ENCODE measurements at regions not wholly inside any gene's neighbourhood (a gene's known extent, or its start where the extent isn't known, plus 50 kb on each side); places are given as distances from the start of the nearest gene placed in this dataset.

DNA sequence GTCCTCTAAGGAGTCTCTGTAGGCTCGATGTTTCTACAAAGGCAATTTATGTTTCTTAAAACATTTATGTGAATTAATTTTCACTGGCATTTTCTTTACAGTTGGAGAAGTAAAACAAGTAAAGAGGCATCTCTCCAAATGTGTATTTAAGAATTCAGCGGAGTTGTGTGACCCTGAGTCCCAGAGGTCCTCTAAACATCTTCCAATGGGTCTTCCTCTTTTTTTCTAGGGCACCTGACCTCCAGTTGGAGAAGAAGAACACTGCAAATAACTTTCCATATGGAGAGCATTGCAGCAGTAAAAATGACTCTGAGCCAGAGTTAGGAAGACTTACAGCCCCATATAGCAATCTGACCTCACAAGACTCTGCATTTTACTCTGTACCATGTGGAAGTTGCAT, 480.5 kb upstream of the RAG2 start (continued):
- TF ChIP-seq, protein P1, sequence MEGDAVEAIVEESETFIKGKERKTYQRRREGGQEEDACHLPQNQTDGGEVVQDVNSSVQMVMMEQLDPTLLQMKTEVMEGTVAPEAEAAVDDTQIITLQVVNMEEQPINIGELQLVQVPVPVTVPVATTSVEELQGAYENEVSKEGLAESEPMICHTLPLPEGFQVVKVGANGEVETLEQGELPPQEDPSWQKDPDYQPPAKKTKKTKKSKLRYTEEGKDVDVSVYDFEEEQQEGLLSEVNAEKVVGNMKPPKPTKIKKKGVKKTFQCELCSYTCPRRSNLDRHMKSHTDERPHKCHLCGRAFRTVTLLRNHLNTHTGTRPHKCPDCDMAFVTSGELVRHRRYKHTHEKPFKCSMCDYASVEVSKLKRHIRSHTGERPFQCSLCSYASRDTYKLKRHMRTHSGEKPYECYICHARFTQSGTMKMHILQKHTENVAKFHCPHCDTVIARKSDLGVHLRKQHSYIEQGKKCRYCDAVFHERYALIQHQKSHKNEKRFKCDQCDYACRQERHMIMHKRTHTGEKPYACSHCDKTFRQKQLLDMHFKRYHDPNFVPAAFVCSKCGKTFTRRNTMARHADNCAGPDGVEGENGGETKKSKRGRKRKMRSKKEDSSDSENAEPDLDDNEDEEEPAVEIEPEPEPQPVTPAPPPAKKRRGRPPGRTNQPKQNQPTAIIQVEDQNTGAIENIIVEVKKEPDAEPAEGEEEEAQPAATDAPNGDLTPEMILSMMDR (IDR thresholded peaks at IDR 0.05 in 2 of 3, conservative IDR thresholded peaks at IDR 0.05 in 1 of 3; ENCODE audit: borderline replicate concordance in 1 of 3, insufficient read depth in 1 of 3, low read depth in 2 of 3, low read length in 2 of 3): no peak
- TF ChIP-seq EZH2phosphoT487 (IDR thresholded peaks at IDR 0.05; ENCODE audit: borderline replicate concordance) (no peak), SRF (IDR thresholded peaks at IDR 0.05; ENCODE audit: low read depth) (no peak), RAD21 (IDR thresholded peaks at IDR 0.05; ENCODE audit: low read depth) (no peak)

DNA sequence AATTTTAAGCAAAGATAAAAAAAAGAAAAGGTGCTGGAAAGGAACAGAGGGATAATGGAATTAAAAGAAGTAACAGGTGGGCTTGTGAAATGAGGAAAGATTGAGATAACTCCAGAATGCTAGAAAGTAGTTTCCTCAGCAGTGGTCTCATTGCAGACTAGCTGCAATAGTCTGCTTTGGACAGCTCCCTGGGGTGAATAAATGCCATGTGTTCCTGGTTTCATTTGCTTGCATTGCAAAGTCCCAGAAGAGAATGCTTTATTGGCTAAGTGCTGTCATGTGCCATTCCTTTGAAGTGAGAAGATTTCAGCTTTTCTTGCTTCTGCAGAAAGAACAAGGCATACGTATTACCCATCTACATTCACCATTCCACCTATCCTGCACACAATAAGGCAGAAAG, 478.8 kb upstream of the RAG2 start:
- no TSS peak for BruUV-seq (replicated peaks)
- TF ChIP-seq ELF1 (IDR thresholded peaks at IDR 0.05; ENCODE audit: borderline replicate concordance, low read depth) (no peak), POLR2A (IDR thresholded peaks at IDR 0.05; ENCODE audit: borderline replicate concordance, extremely low read depth, insufficient read depth, insufficient read length) (no peak), SRF (IDR thresholded peaks at IDR 0.05; ENCODE audit: low read depth) (no peak), ZNF274 (IDR thresholded peaks at IDR 0.05; ENCODE audit: low read depth, low read length) (no peak), POLR2AphosphoS5 (IDR thresholded peaks at IDR 0.05; ENCODE audit: low read depth, low read length) (no peak), EGR1 (IDR thresholded peaks at IDR 0.05; ENCODE audit: low read depth) (no peak), JUND (IDR thresholded peaks at IDR 0.05) (no peak), ZFX (IDR thresholded peaks at IDR 0.05) (no peak), SIN3A (IDR thresholded peaks at IDR 0.05; ENCODE audit: low read depth) (no peak), FOSL1 (IDR thresholded peaks at IDR 0.05; ENCODE audit: low read depth) (no peak), CEBPB (IDR thresholded peaks at IDR 0.05; ENCODE audit: low read depth) (no peak), CBX3 (IDR thresholded peaks at IDR 0.05; ENCODE audit: low read depth) (no peak)
- TF ChIP-seq, protein P2, sequence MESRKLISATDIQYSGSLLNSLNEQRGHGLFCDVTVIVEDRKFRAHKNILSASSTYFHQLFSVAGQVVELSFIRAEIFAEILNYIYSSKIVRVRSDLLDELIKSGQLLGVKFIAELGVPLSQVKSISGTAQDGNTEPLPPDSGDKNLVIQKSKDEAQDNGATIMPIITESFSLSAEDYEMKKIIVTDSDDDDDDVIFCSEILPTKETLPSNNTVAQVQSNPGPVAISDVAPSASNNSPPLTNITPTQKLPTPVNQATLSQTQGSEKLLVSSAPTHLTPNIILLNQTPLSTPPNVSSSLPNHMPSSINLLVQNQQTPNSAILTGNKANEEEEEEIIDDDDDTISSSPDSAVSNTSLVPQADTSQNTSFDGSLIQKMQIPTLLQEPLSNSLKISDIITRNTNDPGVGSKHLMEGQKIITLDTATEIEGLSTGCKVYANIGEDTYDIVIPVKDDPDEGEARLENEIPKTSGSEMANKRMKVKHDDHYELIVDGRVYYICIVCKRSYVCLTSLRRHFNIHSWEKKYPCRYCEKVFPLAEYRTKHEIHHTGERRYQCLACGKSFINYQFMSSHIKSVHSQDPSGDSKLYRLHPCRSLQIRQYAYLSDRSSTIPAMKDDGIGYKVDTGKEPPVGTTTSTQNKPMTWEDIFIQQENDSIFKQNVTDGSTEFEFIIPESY (IDR thresholded peaks at IDR 0.05; ENCODE audit: extremely low read depth, insufficient replicate concordance, low read length): no peak
- TF ChIP-seq, protein P1 (IDR thresholded peaks at IDR 0.05 in 2 of 3, conservative IDR thresholded peaks at IDR 0.05 in 1 of 3; ENCODE audit: borderline replicate concordance in 1 of 3, insufficient read depth in 1 of 3, low read depth in 2 of 3, low read length in 2 of 3): no peak
- TF ChIP-seq, protein P3, sequence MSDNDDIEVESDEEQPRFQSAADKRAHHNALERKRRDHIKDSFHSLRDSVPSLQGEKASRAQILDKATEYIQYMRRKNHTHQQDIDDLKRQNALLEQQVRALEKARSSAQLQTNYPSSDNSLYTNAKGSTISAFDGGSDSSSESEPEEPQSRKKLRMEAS (IDR thresholded peaks at IDR 0.05): no peak
- TF ChIP-seq, protein P4, sequence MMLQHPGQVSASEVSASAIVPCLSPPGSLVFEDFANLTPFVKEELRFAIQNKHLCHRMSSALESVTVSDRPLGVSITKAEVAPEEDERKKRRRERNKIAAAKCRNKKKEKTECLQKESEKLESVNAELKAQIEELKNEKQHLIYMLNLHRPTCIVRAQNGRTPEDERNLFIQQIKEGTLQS (IDR thresholded peaks at IDR 0.05): no peak
- ChIA-PET POLR2A (no interaction called here), CTCF (no interaction called here), RAD21 (ENCODE audit: low non-redundant PET in 1 of 2, low total read pairs in 2 of 2, uncharacterized antibody in 2 of 2, unreplicated experiment in 2 of 2) (no interaction called here)
- no peak overlapping the region for H3K4me2 ChIP-seq (ENCODE audit: low read length)
- no peaks in the 10 kb centered on the region for H4K20me1 ChIP-seq (ENCODE audit: insufficient read depth)
- peaks cover 0 to 23% of the 10 kb centered on the region in 2 experiments; a peak in 2 of 4 replicates for H3K9me3 ChIP-seq (ENCODE audit: control insufficient read depth in 1 of 2, insufficient read depth in 1 of 2, low read depth in 1 of 2, low read length in 2 of 2)
- H3K27me3 ChIP-seq (ENCODE audit: insufficient read depth, low read length): no peaks in the 10 kb centered on the region
- H3K4me3 ChIP-seq (replicated peaks in 1 of 2; ENCODE audit: low read depth in 1 of 2, low read length in 2 of 2): no peak overlapping the region
- intact Hi-C loops (cut with micrococcal nuclease): no loop called here
- H3K36me3 ChIP-seq (ENCODE audit: control insufficient read depth in 1 of 2, insufficient read depth in 2 of 2, low read length in 2 of 2): no peaks in the 10 kb centered on the region
- no peaks in the 10 kb centered on the region for H3K79me2 ChIP-seq (ENCODE audit: insufficient read depth, low read length)
- H3K4me1 ChIP-seq (ENCODE audit: control insufficient read depth in 1 of 2, insufficient read depth in 2 of 2, low read length in 2 of 2): no peaks in the 10 kb centered on the region
- ATAC-seq (no peak), DNase-seq (ENCODE audit: low read depth, low spot score) (no peak)
- no peak overlapping the region for H2AFZ ChIP-seq (ENCODE audit: low read depth, low read length, poor library complexity, severe bottlenecking)
- no peak overlapping the region for H3K9ac ChIP-seq (ENCODE audit: low read length)
- H3K27ac ChIP-seq (ENCODE audit: low read depth, low read length): no peak overlapping the region
- H3K9me2 ChIP-seq (ENCODE audit: insufficient read depth): no peaks in the 10 kb centered on the region
